ENCODE measurements at regions not wholly inside any gene's neighbourhood (a gene's known extent, or its start where the extent isn't known, plus 50 kb on each side); places are given as distances from the start of the nearest gene placed in this dataset.

DNA sequence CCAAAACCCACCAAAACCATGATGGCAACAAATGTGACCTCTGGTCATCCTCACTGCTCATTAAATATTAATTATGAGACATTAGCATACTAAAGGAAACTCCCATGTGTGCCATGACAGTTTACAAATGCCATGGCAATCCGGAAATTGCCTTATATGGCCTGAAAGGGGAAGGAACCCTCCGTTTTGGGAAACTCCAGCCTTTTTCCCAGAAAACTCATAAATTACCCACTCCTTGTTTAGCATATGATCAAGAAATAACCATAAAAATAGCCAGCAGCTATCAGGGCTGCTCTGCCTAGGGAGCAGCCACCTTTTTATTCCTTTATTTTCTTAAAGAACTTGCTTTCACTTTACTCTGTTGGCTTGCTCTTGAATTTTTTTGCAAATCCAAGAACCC is 992.7 kb downstream of the NTRK3 start:
- DNase-seq (ENCODE audit: low spot score) = no peak
- intact Hi-C loops (cut with DNase I) = no loop called here
- no peak for ATAC-seq

GRCh38 chr15:87263296-87263695 is 993.2 kb downstream of the NTRK3 start:
- ATAC-seq (no peak), DNase-seq (ENCODE audit: low spot score) (no peak)
- intact Hi-C loops (cut with DNase I) = no loop called here

- intact Hi-C loops (cut with DNase I) = no loop called here
- no peak for DNase-seq (ENCODE audit: low spot score)
- no peak for ATAC-seq
Observed at GRCh38 chr15:87245592-87245991, 1010.9 kb downstream of the NTRK3 start.

- DNase-seq (ENCODE audit: low spot score) (no peak), ATAC-seq (no peak)
- intact Hi-C loops (cut with DNase I) = no loop called here
Observed at GRCh38 chr15:87243474-87243873, 1013.1 kb downstream of the NTRK3 start.

GRCh38 chr15:87239582-87240230 is 1016.8 kb downstream of the NTRK3 start:
- DNase-seq (ENCODE audit: low spot score) (no peak), ATAC-seq (no peak)
- intact Hi-C loops (cut with DNase I) = no loop called here

DNA sequence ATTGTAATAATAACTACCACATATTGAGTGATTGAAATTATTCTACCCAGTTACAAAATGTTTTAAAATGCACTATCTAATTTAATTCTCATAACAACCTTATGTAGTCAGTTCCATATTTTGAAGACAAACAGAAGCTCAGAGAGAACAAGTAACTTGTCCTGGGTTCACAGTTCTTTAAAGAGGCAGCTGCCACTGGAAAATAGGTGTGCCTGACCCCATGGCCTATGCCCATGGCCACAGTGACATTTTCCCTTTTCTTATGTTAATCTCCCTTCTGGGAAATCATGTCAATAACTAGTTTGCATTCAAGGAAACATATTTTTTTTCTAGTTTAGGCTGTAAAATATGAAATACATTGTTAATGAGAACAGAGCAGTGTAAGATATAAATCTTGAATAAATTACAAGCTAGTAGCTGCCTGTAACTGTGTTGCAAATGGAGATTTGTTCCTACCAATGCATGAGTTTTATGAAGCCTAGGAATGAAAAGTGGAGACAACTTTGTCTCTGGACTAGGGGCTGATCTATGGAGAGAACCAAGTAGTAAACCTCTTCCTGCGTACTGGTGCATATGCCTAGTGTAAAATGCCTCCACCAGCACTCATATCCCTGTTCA is 1018.0 kb downstream of the NTRK3 start:
- ATAC-seq = no peak
- intact Hi-C loops (cut with DNase I) = no loop called here
- no peak for DNase-seq (ENCODE audit: low spot score)

- DNase-seq (ENCODE audit: low spot score) = no peak
- intact Hi-C loops (cut with DNase I) = no loop called here
- no peak for ATAC-seq
Observed at GRCh38 chr15:87228460-87228859, 1028.1 kb downstream of the NTRK3 start.

- intact Hi-C loops (cut with DNase I) = no loop called here
- DNase-seq (ENCODE audit: low spot score) (no peak), ATAC-seq (no peak)
Observed at GRCh38 chr15:87227846-87228245, 1028.7 kb downstream of the NTRK3 start.

- no peak for DNase-seq (ENCODE audit: low spot score)
- intact Hi-C loops (cut with DNase I) = no loop called here
Observed at GRCh38 chr15:87225436-87225835, 1031.1 kb downstream of the NTRK3 start.

DNA sequence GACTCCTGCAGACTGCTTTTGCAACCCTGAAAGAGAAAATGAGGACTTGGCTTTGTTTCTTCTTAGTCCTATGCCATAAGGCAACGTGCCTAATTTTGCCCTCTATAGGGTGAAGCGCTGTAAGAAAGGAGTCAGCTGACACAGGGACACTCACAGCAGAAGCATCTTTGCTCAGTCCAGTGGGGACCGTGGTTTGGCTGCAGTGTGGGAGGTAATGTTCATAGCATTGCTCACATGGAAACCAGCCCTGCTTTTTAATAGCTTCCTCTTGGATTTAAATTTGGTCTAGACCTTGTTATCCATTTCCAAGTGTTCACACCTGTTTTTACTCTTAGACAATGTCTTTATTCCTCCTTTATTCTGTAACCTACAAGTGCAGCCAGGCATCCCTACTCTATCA is 1032.1 kb downstream of the NTRK3 start:
- DNase-seq (ENCODE audit: low spot score) = no peak
- no peak for ATAC-seq
- intact Hi-C loops (cut with DNase I) = no loop called here

More at GRCh38 chr15:87225436-87225835, 1031.1 kb downstream of the NTRK3 start:
- no peak for ATAC-seq

- intact Hi-C loops (cut with DNase I) = no loop called here
- DNase-seq (ENCODE audit: low spot score) (no peak), ATAC-seq (no peak)
Observed at GRCh38 chr15:87219650-87220615, 1036.6 kb downstream of the NTRK3 start.

- no peak for ATAC-seq
Observed at GRCh38 chr15:87215100-87215499, 1041.4 kb downstream of the NTRK3 start.

DNA sequence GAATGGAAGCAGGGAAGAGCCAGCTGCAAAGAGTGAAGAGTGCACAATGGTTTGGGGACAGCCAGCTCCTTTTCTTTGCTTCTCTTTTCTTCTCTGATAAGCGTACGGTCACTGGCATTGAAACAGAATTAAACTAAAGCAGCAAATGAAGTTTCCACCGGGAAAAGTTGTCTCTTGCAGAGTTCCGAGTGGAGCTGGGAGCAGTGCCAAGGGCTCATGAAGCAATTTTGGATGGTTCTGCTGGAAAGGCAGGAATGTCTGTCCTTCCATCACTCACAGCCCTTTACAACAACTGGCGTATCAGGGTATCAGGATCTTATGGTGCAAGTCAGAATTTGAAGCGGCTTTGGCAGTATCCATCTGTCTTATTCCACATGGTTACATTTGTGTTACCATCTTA is 1042.9 kb downstream of the NTRK3 start:
- peak; percentile 63 for DNase-seq (ENCODE audit: low spot score)
- ATAC-seq = peak; percentile 67
- intact Hi-C loops (cut with DNase I) = no loop called here

More at GRCh38 chr15:87215100-87215499, 1041.4 kb downstream of the NTRK3 start:
- intact Hi-C loops (cut with DNase I) = no loop called here
- no peak for DNase-seq (ENCODE audit: low spot score)

DNA sequence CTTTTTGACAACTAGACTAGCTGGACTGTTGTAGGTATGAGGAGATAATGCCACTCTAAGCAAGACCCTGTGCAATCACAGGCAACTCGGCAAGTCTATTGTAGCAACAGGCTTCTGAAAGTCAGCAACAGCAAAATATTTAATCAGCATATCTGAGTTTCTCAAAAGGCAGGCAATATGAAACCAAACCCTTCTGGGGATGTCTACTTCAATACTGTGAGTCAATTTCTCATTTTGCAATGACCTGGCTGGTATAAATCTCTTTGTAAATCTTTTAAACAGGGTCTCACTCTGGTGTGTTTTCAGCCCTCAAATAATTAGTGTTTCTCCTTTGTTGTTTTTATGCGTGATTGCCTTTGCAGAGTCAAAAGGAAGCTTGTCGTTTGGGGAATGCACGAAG is 1044.5 kb downstream of the NTRK3 start:
- intact Hi-C loops (cut with DNase I) = no loop called here
- no peak for DNase-seq (ENCODE audit: low spot score)
- peak; percentile 60 for ATAC-seq

DNA sequence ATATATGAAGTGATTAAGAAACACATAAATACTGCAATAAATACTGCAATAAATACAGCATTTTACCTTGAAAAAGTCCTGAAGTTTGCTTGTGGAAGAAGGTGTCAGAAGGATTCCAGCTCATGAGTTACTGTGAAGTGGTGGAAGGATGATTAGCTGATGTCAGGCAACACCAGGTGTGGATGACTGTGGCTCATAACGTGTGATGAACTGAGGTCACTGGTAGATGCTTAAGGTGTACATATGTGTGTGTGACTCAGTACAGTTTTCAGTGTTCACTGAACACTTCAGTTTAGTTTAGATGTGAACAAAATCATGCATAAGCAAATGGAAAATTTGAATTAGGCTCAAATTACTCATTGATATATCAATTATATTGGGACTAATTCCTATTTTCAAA is 1045.0 kb downstream of the NTRK3 start:
- ATAC-seq (no peak), DNase-seq (ENCODE audit: low spot score) (no peak)
- intact Hi-C loops (cut with DNase I) = no loop called here

DNA sequence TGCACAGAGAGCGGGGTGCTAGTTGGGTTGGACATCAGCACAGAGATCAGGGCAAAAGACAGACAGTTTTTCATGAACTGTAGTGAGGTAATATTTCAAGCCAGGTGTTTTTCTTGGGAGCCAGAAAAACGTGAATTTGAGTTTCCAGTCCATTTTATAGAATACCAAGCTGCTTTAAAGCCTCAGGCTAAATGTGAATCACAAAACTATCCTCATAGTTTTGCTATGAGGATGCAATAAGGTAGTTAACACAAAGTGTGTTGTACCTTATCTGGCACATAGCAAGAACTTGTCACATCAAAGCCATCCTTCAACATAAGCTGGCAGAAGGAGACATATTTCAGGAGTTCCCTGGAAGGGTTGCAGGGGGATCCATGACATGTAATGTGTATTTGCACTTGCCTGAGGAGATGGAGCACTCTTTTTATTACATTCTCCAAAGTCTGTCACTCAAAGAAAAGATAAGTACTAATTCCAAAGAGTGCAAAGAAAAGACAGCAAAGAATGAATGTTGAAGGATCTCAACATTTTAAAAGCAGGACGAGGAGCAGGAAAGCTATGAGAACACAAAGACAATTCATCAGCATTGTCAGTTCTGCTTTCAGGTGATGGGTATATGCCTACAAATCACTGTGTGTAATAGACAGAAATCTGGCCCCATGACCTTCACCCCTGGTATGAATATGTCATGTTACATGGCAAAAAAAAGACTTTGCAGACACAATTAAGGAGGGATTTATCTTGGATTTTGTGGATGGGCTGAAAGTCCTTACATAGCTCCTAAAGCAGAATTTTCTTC is 1046.4 kb downstream of the NTRK3 start:
- intact Hi-C loops (cut with DNase I) = no loop called here
- ATAC-seq (no peak), DNase-seq (ENCODE audit: low spot score) (no peak)

- ATAC-seq = no peak
- DNase-seq (ENCODE audit: low spot score) = no peak
- intact Hi-C loops (cut with DNase I) = no loop called here
Observed at GRCh38 chr15:87207990-87208580, 1048.5 kb downstream of the NTRK3 start.

DNA sequence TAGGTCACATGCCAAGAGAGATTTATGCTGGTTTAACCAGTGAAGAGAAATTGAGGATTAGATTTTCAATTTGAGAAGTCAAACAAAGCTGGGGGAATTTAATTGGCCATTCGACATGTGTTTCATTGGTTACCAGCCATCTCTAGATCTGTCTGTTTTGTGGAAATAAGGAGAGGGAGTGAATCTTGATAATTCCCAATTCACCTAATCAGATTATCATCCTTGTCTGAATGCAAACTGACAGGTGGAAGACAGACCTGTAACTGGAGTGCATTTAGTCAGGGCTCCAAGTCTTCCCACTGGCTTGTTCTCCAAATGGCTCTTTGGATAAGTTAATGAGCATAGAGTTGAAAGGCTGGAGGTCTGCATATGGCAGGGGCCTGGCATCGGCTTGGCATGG is 1049.3 kb downstream of the NTRK3 start:
- ATAC-seq (no peak), DNase-seq (ENCODE audit: low spot score) (no peak)
- intact Hi-C loops (cut with DNase I) = no loop called here

- ATAC-seq = no peak
- intact Hi-C loops (cut with DNase I) = no loop called here
Observed at GRCh38 chr15:87201986-87202385, 1054.6 kb downstream of the NTRK3 start.

More at GRCh38 chr15:87201986-87202385, 1054.6 kb downstream of the NTRK3 start:
- no peak for DNase-seq (ENCODE audit: low spot score)

All from sciatic nerve (tissue), 2 donors.